Fibroblast of mammary gland (primary cell): ENCODE measurements at regions not wholly inside any gene's neighbourhood (a gene's known extent, or its start where the extent isn't known, plus 50 kb on each side); places are given as distances from the start of the nearest gene placed in this dataset.

Source experiments
- DNase-seq: peaks from one replicate; pipeline ENCODE4 v3.0.0-alpha.2; 2010; ENCODE audit warnings: low read depth
- H3K4me3 ChIP-seq: 2 replicates; pipeline ENCODE4 v1.5.1; 2011; ENCODE audit warnings: low read depth, mild to moderate bottlenecking, low read length, moderate library complexity; ENCODE audit not compliant: control insufficient read depth
- CTCF ChIP-seq: conservative IDR thresholded peaks from 2 replicates; pipeline ENCODE4 v1.5.1; 2011; ENCODE audit warnings: low read depth, low read length, inconsistent platforms; ENCODE audit not compliant: control insufficient read depth, insufficient read depth

GRCh38 chr5:115683081-115683480 lies 57.2 kb upstream of the TMED7 start:
- H3K4me3 ChIP-seq = no peak overlapping the region
- DNase-seq = no peak
- no peak for TF ChIP-seq CTCF
